H54 (cell line): ENCODE measurements at regions not wholly inside any gene's neighbourhood (a gene's known extent, or its start where the extent isn't known, plus 50 kb on each side); places are given as distances from the start of the nearest gene placed in this dataset.

Experiments used
- DNase-seq: peaks from one replicate; pipeline ENCODE4 v3.0.0; 2011; ENCODE audit warnings: low spot score, mixed read lengths; ENCODE audit not compliant: insufficient read length
- FAIRE-seq: peaks from 3 replicates; lab custom pipeline; 2011; peaks lifted over from hg19 to GRCh38; lab: Jason Lieb, UNC
- POLR2A ChIP-seq: IDR thresholded peaks from 2 replicates; pipeline ENCODE4 v1.6.1; 2011; ENCODE audit warnings: low read depth, mild to moderate bottlenecking, low read length

DNA sequence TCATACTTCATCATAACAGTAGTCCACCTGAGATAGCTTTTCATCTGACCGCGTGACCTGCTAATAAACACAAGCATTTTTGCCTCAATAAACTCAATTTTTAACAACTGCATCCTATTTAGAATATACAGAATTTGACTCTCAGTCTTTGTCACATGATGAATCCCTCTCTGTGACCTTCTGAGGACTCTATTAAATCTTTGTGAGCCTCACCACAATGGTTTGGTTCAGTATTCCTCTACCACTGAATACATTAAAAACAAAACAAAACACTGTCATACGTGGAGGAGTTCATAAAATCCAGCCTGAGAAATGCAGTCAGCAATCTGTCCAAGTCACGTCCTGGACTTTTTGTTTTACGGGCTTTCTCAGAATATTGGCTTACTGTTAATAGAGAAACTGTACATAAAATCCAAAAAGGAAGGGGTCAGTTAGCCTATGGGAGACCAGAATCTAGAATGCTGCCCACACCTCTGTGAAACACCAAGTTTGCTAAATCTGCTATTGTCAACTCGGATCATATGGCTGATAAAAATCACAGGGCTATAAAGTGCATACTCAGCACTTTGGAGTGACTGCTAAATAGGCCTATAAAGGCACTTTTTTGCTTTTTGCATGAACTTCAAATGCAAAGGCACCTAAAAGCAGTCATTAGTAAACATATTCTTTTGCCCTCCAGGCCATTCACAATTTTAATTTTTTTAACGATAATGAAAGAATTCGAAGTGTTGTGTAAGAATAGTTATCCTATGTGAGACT lies 190.3 kb upstream of the HDDC2 start:
- no peak for TF ChIP-seq POLR2A
- DNase-seq: no peak

DNA sequence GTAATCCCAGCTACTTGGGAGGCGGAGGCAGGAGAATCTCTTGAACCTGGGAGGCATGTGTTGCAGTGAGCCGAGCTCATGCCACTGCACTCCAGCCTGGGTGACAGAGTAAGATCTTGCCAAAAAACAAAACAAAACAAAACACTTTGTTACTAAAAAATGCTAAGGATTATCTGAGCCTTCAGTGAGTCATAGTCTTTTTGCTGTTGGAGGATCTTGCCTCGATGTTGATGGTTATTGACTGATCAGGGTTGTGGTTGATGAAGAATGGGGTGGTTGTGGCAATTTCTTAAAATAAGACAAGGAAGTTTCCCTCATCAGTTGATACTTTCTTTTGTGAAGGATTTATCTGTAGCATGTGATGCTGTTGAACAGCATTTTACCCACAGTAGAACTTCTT lies 196.8 kb upstream of the HDDC2 start:
- DNase-seq (no peak), FAIRE-seq (no peak)

More for the DNA sequence above, 190.3 kb upstream of the HDDC2 start:
- no peak for FAIRE-seq

DNA sequence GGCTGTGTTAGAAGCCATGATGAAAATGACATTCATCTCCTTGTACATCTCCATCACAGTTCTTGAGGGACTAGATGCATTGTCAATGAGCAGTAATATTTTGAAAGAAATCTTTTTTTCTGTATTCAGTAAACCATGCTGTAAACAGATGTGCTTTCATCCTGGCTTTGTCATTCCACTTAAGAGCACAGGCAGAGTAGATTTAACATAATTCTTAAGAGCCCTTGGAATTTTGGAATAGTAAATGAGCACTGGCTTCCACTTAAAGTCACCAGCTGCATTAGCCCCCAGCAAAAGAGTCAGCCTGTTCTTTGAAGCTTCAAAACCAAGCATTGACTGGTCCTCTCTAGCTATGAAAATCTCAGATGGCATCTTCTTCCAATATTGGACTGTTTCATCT lies 197.8 kb upstream of the HDDC2 start:
- no peak for DNase-seq
- TF ChIP-seq POLR2A: no peak
- FAIRE-seq: no peak

More for the DNA sequence above, 196.8 kb upstream of the HDDC2 start:
- no peak for TF ChIP-seq POLR2A

DNA sequence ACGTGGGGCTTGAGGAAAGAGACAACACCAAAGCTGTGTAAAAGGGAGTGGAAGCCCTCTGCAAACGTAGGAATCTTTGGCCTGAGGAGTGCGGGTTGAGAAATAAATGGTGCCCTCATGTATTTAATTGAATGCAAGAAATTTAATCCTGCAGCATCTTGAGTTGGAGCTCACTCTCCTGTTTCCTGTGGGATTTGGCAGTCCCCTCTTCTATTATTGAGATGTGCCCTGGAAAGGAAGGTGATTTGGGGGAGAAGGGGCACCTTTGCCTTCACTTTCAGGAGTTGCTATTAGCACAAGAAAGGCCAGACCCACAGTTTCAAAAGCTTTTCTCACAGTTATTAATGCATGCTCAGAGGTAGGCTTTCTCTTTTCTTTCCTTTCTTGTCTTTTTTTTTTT lies 201.4 kb upstream of the HDDC2 start:
- no peak for TF ChIP-seq POLR2A
- no peak for FAIRE-seq
- DNase-seq: no peak

DNA sequence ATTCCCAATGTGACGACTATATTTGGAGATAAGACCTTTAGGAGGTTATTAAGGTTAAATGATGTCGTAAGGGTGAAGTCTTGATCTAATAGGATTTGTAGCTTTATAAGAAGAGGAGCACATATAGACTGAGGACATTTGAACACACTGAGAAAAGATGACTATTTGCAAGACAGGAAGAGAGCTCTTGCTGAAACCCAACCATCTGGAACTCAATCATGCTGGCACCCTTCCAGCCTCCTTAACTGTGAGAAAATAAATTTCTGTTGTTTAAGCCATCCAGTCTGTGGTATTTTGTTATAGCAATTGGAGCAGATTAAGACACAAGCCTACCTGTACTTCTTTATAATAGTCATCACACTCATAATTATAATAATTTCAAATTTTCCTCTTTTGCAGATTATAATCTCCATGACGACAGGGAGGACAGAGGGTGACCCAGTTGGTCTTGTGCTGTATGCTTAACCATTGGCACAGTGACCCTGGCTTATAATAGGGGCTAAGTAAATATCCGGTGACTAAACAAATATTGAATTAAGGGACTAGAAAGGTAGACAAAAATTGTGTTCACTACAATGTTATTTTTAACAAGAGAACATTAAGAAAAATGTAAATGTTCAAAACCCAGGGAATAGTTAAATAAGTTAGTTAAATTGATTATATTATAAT lies 206.4 kb upstream of the HDDC2 start:
- no peak for DNase-seq
- no peak for FAIRE-seq
- no peak for TF ChIP-seq POLR2A

- DNase-seq (no peak), FAIRE-seq (no peak)
- no peak for TF ChIP-seq POLR2A
These were observed 207.0 kb upstream of the HDDC2 start for GRCh38 chr6:125508793-125509192.

DNA sequence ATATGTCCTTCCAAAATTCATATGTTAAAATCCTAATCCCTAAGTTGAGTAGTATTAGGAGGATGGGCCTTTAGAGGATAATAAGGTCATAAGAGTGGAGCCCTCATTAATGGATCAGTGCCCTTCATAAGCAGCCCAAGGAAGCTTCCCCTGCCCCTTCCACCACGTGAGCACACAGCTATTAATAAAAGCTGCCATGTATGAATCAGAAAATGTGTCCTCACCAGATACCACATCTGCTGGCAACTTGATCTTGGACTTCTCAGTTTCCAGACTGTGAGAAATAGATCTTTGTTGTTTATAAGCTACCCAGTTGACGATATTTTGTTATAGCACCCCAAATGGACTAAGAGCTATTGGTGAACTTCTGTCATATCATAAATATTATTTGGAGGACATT lies 207.7 kb upstream of the HDDC2 start:
- DNase-seq (no peak), FAIRE-seq (no peak)
- no peak for TF ChIP-seq POLR2A

- no peak for TF ChIP-seq POLR2A
- FAIRE-seq: no peak
These were observed 208.6 kb upstream of the HDDC2 start for GRCh38 chr6:125510405-125510804.

DNA sequence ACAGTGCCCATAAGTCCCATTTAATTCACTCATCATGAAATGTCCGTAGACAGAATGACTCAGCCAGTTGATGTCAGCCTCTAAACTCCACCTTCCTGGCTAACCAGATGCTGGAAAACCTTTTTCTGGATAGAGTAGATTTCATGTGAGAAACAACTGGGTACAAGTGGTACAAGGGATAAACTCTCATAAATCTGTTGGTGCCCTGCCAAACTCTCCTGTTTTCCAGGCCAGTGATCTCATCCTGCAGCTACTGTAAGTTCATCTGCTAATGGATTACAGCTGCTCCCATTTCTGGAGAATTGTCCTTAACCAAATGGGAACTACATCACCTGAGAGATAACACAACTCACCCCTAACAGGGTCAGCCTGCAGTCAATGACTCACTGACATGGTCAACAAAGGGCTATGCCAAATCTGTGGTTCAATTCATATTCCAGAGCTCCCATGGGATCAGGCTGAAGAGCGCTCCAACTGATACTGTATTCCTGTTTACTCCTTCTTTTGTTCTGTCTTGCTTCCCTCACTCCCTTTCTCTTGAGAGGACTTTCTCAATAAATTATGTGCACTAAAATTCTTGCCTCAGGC lies 210.1 kb upstream of the HDDC2 start:
- DNase-seq: no peak
- no peak for FAIRE-seq
- TF ChIP-seq POLR2A: no peak

More at GRCh38 chr6:125510405-125510804, 208.6 kb upstream of the HDDC2 start:
- DNase-seq: no peak

- no peak for DNase-seq
- no peak for TF ChIP-seq POLR2A
- FAIRE-seq: no peak
These were observed 210.9 kb upstream of the HDDC2 start for GRCh38 chr6:125512621-125513020.

- DNase-seq: no peak
- no peak for FAIRE-seq
- TF ChIP-seq POLR2A: no peak
These were observed 212.2 kb upstream of the HDDC2 start for GRCh38 chr6:125513978-125514377.

GRCh38 chr6:125516644-125517043 lies 214.9 kb upstream of the HDDC2 start:
- FAIRE-seq (no peak), DNase-seq (no peak)
- no peak for TF ChIP-seq POLR2A

- FAIRE-seq (no peak), DNase-seq (no peak)
- TF ChIP-seq POLR2A: no peak
These were observed 217.6 kb upstream of the HDDC2 start for GRCh38 chr6:125519367-125519766.

GRCh38 chr6:125524356-125524755 lies 222.6 kb upstream of the HDDC2 start:
- FAIRE-seq: no peak
- no peak for DNase-seq
- no peak for TF ChIP-seq POLR2A
